ENCODE measurements at regions not wholly inside any gene's neighbourhood (a gene's known extent, or its start where the extent isn't known, plus 50 kb on each side); places are given as distances from the start of the nearest gene placed in this dataset.

DNA sequence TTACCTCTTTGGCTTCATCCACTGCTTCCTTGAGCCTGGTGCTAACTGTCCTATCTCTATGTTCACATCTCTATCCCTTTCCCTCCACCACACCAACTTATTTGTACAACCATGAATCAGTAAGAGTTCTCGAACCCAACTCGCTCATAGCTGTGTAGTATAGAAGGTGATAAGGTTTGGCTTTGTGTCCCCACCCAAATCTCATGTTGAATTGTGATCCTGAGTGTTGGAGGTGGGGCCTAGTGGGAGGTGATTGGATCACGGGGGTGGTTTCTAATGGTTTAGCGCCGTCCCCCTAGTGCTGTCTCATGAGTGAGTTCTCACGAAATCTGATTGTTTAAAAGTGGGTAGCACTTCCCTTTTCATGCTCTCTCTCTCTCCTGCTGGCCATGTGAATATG lies 235.6 kb upstream of the FMN2 start (continued):
- TF ChIP-seq, protein P1, sequence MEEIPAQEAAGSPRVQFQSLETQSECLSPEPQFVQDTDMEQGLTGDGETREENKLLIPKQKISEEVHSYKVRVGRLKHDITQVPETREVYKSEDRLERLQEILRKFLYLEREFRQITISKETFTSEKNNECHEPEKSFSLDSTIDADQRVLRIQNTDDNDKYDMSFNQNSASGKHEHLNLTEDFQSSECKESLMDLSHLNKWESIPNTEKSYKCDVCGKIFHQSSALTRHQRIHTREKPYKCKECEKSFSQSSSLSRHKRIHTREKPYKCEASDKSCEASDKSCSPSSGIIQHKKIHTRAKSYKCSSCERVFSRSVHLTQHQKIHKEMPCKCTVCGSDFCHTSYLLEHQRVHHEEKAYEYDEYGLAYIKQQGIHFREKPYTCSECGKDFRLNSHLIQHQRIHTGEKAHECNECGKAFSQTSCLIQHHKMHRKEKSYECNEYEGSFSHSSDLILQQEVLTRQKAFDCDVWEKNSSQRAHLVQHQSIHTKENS (CRISPR knock-in tag; IDR thresholded peaks at IDR 0.05) = no peak
- TF ChIP-seq SUPT5H (IDR thresholded peaks at IDR 0.05) (no peak), MIER1 (IDR thresholded peaks at IDR 0.05; ENCODE audit: low read depth) (no peak), TAL1 (IDR thresholded peaks at IDR 0.05) (no peak), BCL6 (CRISPR knock-in tag; IDR thresholded peaks at IDR 0.05) (no peak)
- TF ChIP-seq, protein P2, sequence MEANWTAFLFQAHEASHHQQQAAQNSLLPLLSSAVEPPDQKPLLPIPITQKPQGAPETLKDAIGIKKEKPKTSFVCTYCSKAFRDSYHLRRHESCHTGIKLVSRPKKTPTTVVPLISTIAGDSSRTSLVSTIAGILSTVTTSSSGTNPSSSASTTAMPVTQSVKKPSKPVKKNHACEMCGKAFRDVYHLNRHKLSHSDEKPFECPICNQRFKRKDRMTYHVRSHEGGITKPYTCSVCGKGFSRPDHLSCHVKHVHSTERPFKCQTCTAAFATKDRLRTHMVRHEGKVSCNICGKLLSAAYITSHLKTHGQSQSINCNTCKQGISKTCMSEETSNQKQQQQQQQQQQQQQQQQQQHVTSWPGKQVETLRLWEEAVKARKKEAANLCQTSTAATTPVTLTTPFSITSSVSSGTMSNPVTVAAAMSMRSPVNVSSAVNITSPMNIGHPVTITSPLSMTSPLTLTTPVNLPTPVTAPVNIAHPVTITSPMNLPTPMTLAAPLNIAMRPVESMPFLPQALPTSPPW (CRISPR knock-in tag; IDR thresholded peaks at IDR 0.05) = no peak
- TF ChIP-seq, protein P3, sequence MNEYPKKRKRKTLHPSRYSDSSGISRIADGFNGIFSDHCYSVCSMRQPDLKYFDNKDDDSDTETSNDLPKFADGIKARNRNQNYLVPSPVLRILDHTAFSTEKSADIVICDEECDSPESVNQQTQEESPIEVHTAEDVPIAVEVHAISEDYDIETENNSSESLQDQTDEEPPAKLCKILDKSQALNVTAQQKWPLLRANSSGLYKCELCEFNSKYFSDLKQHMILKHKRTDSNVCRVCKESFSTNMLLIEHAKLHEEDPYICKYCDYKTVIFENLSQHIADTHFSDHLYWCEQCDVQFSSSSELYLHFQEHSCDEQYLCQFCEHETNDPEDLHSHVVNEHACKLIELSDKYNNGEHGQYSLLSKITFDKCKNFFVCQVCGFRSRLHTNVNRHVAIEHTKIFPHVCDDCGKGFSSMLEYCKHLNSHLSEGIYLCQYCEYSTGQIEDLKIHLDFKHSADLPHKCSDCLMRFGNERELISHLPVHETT (CRISPR knock-in tag; conservative IDR thresholded peaks at IDR 0.05 in 1 of 2, IDR thresholded peaks at IDR 0.05 in 1 of 2) = no peak
- TF ChIP-seq, protein P4, sequence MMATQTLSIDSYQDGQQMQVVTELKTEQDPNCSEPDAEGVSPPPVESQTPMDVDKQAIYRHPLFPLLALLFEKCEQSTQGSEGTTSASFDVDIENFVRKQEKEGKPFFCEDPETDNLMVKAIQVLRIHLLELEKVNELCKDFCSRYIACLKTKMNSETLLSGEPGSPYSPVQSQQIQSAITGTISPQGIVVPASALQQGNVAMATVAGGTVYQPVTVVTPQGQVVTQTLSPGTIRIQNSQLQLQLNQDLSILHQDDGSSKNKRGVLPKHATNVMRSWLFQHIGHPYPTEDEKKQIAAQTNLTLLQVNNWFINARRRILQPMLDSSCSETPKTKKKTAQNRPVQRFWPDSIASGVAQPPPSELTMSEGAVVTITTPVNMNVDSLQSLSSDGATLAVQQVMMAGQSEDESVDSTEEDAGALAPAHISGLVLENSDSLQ (IDR thresholded peaks at IDR 0.05) = no peak

Data from K562 (cell line).